NCI-H1048 (cell line): ENCODE measurements at regions not wholly inside any gene's neighbourhood (a gene's known extent, or its start where the extent isn't known, plus 50 kb on each side); places are given as distances from the start of the nearest gene placed in this dataset.

Source experiments
- DNase-seq: peaks from one replicate; lab custom pipeline; 2025; lab: John Stamatoyannopoulos, UW

DNA sequence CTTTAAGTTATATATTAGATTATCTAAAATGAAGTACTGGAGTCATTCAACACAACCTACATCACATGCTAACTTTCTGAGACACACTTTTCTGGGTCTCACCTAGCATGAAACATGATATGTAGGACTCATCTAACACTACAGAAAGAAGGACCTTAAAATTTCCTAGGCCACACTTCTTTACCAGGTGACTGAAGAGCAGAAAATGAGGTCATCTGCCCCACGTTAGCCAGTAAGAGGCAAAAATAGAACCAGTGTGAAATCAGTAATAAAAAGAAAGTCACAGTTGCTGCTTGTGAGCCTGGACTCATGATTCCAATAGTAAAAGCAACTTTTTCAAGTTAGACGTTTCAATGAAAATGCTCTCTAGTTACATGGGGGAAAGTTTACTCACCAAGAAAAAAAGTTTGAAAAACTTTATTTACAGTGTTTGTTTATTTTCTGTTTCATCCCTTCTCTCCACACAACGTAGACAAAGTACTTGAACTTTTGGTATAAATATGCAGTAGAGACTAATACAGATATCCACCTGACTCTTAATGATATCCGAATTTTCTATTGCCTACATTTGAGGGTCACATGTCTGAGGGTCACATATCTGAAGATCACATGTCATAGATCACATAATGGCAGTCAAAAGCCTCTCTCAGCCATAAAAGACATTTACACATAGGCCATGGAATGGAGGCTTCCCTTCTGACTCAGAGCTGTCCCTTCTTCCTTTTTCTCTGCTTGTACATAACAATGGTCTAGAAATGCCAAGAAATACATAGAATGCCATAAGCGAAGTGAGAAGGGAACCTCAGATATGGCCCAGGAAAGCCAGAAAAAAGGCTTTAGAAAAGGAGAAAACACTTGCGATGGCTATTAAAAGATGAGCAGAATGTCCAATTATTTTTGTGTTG is 362.9 kb downstream of the ZEB2 start:
- DNase-seq: no peak

DNA sequence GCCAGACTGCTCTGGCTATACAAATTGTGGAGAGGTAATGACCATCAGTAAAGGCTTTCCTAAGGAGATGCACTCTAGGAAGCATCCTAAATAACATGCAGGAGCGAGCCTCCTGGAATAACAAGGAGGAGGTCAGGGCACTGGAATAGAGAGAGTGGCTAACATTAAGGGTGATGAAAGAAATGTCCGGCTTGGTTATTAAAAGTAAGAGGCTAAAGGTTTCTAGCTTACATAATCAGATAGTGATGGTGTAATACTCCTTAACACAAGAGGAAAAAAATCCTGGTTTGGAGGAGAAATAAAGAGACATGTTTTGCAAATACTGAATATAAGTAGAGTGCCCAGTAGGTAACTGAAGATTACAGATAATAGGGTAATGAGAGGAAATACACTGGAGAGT is 365.7 kb downstream of the ZEB2 start:
- no peak for DNase-seq

DNA sequence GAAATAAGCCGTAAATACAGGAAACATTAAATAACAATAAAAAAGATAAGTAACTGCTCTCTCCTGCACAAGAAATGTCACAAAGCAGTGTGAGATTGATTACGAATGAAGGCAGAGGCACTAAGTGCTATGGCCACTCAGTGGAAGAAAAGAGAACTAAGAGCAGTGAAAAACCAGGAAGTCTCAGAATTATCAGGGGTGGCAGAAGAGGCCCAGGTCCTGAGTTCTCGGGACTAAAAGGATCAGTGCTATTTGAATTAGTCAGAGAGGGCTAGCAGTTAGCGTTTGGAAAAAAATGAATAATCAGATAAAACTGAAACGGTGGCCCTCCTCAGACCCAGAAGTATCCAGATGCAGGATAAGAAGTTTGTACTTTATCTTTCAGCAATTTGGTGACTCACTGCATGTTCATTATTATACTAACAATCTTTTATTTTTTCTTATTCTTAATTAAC is 367.1 kb downstream of the ZEB2 start:
- no peak for DNase-seq

DNA sequence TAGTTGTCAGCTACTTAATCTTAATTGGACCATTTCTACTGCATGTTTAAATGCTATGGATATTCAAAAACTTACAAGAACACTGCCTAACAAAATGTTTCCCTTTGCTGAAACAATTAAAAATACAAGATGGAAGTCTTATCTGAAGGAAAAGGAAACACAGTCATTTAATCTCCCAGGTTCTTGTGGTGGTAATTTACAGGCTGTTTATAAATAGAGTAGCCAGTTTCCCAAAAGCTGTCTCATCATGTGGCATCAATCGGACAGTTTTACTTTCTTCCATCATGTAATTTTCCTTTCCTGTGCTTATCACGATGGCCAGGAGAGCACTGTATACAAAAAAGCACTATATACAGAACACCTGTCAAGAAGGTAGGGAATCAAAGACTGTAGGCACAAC is 368.1 kb downstream of the ZEB2 start:
- no peak for DNase-seq

DNA sequence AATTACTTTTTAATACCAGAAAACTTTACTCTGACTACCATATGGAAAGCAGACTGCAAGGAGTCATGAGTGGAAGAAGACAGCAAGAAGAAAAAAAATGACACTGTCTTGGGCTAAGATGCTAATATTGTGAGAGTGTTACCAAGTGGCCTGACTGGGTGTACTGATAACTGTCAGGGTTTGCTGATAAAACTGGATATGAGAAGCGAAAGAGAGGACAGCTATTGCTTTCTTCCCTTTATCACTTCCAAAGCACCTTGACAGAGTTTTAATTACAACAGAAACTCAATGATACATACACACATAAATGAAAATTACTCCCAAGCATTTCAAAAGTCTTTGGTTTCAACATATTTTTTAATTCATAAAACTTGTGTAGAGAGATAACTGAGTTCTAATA is 368.5 kb downstream of the ZEB2 start:
- DNase-seq: no peak

DNA sequence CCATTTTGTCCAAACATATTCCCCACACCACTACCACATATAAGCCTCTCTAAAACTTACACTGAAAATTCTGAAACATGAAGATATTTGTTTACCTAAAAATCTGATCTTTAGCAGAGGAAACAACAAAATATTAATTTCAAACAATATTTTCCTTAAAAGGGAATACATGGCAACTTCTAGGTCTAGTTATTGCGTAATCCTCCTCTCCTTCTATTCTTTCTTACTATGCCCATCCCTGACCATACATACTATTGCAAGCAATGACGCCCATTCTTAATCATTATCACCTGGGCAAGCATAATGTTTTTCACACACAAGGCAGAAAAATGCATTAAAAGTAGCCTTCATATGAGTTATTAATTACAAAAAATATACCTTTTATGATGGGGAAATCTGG is 372.6 kb downstream of the ZEB2 start:
- DNase-seq: no peak

DNA sequence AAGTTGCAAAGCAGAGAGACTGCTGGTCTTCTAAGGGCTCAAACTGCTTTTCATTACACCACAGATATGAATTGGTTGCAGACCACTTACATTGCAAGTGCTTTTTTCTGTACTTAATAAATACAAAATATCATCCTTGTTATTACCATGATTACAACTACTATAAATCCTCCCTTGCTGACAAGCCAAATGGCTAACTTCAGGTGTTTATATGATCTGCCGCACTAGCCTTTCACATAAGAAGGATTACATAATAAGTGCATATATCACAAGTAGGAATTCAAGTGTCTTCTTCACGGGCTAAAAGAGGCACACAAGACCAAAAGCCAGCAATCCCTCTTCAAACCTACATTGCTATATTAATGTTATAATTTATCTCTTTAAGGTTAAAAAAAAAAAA is 373.0 kb downstream of the ZEB2 start:
- no peak for DNase-seq

DNA sequence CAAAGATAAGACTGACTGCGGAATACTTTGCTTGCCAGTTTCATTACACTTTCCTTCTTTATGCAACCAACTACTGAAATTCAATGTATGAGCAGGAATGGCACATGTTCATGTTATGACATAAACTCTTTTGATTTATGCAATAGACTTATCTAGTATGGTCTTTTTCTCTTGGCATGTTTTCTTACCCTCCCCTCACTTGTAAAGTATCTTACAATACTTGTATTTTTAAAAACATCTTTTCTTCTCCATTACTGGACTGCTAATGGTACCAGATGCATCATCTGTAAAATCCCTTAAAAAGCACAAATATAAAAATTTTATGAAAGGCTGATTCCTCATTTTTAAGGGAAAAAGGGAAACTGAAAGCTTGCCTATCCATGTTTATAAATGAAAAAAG is 373.8 kb downstream of the ZEB2 start:
- no peak for DNase-seq

DNA sequence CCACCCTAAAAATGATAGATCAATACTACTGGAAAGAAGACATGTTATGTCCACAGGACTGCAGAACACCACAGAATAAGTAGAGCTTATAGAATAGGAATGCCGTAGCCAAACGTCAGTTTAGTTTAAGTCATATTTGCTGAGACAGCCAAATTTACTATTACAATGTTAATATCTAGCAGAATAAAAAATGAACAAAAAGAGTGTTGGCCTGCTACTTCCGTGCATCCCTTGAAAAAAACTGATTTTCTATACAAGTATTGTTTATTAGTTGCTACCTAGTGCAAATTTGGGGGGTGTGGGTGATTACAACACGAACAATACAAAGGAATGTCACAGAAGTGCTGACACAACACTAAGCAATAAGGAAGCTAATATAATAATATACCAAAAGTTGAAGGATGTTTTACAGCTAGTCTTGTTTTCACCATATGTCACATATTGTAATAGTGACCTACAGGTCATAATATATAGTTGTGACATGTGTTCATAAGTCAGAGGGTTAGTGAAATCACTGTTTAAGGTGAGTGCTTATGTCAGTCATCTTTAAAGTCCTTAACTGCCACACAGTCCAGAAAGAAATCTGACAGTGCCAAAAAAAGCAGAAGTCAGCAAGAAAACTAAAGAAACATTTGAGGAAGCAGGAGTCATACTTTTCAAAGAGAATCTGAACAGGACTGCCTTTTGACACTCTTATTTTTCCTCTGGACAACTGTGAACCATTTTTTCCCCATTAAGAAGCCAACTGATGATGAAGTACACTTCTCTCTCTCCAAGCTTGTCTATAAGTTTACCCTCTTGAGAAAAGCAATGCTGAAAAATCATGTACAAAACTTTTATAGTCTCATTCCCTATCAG is 376.4 kb downstream of the ZEB2 start:
- no peak for DNase-seq

DNA sequence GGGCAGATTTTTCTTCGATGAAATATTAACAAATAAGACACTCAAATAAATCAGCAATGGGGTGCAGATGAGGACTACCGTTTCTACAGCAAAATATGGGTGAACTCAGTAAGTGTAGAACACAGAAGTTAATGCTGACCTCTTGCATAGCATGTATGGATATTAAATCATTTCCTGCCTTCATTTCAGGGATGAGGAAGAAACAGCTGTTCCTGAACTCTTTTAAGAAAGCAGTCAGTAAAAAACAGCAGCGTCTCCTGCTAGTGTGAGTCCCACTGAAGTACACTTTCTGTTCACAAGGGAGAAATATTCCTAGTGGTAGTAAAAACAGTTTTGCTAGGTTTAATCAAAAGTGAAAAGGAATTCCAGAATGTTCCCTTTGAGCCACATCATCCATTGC is 379.0 kb downstream of the ZEB2 start:
- DNase-seq: no peak

DNA sequence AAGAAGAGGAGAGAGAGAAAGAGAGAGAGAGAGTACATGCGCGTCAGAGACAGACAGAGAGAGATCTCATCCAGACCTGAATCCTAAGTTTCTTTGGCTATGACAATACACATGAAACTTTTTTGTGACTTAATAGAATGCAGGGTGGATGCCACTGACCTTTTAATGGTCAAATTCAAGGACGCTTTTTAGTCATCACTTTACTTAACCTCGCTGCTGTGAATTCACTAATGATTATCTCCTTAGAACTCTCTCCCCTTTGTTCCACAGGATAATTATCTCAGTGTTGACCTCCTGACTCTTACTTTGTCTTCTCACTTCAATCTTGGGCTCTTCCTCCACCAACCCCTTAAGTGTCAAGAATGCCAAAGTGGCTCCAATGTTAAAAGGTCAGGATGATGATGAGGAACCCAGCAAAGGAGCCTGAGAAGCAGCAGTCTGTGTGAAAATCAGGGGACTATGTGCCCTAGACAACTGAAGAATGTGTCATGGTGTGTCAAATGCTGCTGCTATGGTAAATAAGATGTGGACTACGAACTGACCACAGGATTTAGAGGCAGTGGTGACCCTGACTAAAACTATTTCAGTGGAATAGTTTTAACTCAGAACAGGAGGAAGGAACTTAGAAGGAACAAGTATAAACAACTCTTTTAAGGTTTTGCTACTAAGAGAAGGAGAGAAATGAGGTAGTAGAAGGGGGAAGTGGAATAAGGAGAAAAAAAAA is 382.1 kb downstream of the ZEB2 start:
- DNase-seq: no peak

DNA sequence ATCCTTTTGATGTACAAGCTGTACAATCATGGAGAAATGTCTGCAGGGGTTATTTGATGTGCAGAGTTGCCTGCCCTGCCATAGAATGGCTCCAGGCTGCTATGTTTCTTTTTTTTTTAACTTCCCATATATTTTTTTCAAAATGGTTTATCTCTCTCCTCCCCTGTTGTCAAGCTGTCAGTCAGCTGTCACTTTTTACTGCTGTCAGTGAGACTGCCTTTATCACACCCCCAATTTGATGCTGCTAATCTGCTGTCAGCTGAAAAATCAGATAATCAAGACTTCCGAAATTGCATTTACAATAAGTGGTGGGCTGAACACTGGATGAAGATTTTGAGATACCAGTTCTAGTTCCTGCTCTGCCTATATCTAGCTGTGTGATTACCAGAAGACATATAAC is 382.6 kb downstream of the ZEB2 start:
- DNase-seq: no peak

DNA sequence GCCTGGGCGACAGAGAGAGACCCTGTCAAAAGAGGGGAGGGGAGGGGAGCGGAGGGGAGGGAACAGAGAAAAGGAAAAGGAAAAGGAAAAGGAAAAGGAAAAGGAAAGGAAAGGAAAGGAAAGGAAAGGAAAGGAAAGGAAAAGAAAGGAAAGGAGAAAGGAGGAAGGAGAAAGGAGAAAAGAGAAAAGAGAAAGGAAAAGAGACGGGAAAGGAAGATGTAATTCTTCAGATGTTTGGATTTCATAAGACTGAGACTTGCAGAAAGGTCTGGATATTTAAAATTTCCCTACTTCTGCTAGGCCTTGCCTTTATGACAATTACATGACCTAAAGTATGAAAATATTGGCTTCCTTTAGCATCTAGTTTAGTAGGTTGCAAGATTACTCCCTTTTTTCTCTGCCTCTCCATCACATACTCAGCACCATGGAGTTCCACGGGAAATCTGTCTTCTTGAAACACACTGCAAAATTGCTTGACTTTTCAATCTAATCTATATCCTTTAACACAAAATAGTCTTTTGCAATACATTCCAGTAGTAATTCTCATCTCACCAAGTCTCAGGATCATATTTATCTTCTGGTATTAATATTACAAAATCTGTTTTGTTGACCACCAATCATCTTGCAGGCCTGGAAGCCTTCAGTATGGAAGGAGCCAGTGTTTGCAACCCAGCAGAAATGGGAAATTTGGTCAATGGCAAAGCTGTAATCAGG is 383.5 kb downstream of the ZEB2 start:
- no peak for DNase-seq

DNA sequence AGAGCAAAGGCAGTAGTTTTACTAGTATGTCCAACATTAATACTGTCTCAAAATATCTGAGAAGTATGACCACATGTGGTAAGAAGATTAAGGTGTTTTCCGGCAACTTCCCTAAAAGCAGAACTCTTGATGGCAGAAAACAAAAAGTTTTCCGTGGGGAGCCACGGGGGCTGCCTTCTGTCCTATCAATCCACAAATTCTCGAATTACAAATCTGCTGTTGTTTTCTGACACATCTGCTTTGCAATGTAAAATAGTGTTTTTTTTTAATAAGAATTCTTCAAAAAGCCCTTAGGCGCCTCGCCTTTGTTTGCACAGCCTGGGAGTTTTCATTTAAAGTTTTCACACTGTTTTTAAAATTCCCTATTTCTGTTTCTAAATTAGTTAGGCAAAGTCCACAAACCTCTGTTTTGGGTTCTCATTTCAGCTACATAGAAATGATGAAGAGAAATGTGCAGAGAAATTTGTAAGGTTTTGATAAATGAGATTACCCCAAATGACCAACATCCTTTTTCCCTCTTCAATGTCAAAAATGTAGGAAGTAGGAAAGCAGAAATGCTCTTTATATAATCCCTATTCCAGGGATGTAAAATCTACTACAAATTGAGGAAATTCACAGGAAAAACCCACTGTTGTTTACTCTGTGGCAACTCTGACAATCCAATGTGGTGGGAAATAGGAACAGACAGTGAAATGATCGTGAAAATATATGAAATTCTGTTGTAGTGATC is 385.8 kb downstream of the ZEB2 start:
- no peak for DNase-seq

DNA sequence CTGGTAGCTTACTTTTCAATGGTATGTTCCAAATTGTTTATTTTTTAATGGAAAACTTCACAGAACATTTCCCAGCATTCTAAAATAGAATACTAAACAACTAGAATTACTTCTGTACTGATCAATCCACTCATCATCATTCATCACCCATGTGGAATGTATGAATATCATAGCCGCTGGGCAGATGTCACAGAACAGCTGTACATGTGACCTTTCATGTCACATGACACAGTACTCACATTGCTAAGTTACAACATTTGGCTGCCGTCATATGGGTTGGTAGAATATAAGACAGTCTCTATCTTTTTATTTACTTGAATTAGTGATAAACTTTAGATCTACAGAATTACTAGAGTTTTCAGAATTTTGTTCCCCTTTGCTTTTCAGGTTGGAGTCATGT is 387.6 kb downstream of the ZEB2 start:
- DNase-seq: no peak

DNA sequence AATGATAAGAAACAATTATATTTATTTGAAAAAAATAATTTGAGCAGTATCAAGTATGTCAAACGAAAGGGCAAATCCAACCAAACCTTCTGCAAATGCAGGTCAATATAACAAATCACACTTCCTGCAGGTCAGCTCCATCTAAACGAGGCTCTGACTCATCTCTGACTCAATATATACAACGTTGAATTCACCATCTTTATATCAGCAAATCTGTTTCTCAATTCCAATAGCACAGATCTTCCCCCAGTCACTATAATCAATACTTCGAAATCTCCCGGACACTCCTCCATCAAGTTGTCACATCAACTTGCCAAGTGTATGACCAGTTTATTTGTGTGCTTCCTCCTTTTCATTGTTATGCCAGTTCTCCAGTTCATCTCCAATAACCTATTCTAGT is 388.9 kb downstream of the ZEB2 start:
- DNase-seq: no peak

DNA sequence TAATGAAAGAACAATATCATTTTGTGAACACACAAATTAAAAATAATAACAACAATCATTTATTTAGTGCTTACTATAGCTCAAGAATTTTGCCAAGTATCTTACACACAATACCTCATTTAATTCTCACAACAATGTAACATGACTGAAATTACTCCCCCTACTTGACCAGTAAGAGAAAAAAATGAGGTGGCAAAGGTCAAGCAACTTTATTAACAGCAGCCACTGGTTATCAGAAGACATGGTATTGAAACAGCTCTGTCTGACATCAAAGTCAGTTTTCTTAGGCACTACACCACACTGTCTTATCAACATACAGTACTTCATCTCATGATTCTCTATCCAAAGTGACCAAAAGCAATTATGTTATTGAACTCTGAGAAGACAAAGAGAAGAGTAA is 389.4 kb downstream of the ZEB2 start:
- DNase-seq: no peak

DNA sequence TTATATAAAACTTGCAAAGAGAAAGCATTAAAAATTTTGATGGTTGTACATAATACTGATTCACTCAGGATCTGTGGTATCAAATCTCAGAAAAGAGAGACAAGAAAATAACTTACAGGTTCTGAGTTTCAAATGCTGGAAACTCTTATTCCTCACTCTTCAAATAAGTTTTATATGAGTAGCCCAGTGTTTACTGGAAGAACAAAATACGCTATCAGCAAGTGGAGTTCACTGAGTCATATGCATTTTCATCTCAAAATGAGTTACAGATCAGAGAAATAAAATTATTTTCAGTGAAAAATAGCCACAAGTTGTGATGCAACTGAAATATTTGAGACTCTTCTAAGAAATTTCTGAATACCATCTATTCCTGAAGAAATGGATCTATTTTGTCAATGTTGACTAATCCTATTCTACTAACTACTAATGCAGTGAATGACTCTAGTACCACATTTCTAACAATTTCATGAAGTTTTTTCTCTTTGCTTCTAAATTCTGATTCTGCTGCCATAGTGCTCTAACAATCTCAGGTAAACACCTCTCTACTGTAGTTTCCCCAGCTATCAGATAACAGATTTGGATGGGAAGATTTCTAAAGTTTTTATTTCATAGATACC is 391.7 kb downstream of the ZEB2 start:
- DNase-seq: no peak

DNA sequence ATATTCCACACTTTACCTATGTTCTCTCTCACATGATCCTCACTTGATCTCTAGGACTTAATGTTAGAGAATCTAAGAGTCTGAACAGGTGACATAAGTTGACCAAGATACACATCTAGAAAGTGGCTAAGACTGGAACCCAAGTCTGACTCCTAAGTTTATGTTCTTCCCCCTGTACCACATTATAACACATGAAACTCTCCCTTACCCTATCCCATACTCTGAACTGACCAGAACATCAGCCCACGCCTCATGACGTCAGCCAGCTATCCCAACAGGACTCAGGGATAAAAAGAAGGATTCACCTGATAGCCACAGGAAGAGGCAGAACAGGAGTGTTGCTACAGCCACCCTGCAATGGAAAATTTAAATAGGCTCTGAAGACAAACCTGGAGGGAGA is 392.2 kb downstream of the ZEB2 start:
- DNase-seq: no peak

DNA sequence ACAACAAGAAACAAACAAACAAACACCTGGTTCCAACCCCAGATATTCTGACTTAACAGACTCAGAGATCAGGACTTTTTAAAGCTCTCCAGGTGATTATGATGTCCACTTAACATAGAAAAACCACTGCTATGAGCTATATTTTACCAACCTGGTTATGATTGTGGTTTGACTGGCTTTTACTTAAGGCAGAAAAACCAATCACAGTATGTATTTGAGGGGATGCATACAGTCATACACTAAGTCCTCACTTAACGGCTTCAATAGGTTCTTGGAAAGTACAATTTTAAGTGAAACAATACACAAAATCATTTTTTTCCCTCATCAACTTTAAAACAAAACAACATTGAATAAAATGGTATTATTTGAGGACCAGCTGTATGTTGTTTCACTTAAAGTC is 393.6 kb downstream of the ZEB2 start:
- no peak for DNase-seq

DNA sequence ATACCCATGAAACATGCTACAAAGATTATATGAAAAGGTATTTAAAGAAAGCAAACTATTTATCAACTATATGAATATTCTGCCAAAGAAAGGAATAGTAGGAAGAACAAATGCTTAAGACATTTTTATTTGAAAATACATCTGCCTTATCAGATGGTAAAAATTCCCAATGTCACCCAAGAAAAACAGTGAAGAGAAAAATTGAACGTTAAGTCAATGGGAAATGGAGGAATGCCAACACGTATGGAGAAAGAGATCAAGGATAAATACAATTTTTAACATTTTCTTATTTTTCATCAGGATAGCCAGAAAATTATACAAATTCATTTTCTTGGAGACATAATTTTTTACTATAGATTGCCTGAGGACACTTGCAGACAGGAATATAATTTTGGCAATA is 394.2 kb downstream of the ZEB2 start:
- DNase-seq: no peak
